ENCODE measurements at regions not wholly inside any gene's neighbourhood (a gene's known extent, or its start where the extent isn't known, plus 50 kb on each side); places are given as distances from the start of the nearest gene placed in this dataset.

GRCh38 chr11:15621565-15621964 is 506.8 kb downstream of the INSC start:
- no peak for DNase-seq (ENCODE audit: low read depth)

GRCh38 chr11:15622231-15622890 is 507.6 kb downstream of the INSC start:
- DNase-seq (ENCODE audit: low read depth) = no peak

GRCh38 chr11:15624701-15625100 is 510.0 kb downstream of the INSC start:
- no peak for DNase-seq (ENCODE audit: low read depth)

DNA sequence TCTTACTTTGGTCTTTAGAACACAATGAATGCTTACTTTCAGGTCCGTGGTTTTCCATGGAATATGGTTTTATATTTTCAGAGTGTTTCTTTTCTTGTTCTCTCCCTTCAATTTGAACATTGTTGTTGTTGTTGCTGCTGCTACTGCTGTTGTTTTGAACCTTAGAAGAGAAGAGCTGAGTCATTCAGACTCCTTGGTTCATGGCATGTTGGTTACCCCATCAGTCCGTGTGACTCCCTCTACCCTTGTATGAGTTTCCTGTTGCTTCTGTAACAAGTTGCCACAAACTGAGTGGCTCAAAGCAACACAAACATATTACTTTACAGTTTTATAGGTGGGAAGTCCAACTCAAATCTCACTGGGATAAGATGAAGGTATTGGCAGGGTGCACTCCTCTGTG is 511.0 kb downstream of the INSC start:
- peak; percentile 68 for DNase-seq (ENCODE audit: low read depth)

DNA sequence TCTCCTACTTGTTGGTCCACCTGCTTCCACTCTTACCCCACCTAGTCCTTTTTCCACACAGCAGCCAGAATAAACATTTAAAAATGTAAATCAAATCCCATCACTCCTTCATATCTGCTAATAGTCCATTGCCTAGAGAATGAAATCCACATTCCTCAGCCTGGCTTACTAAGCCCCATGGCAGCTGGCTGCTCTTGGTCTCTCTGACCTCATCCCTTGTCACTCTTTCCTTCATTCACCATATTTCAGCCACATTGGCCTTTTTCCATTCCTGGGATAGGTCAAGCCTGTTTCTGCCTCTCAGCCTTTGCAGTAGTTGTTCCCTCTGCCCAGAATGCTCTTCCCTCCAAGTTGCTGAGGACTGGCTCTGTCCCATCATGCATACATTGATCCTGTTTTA is 512.8 kb downstream of the INSC start:
- DNase-seq (ENCODE audit: low read depth) = peak; percentile 68

- no peak for DNase-seq (ENCODE audit: low read depth)
Measured at GRCh38 chr11:15629690-15630321, 515.1 kb downstream of the INSC start.

DNA sequence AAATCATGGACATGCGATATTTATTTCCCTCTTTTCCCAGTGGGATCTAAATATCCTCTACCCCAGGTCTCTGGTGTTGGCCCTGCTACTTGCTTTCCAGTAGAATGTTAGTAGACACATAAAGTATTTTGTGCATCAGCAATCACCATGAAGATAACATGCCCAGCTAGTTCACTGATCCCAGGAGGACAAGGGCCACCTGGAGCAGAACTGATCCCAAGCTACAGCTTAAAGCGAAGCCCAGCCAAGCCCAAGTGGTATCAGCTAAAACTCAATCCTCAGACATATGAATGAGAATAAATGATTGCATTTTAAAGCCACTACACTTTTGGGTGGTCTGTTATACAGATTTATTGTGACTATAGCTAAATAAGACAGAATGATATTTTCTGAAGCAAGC is 516.2 kb downstream of the INSC start:
- no peak for DNase-seq (ENCODE audit: low read depth)

- DNase-seq (ENCODE audit: low read depth) = peak; percentile 77
Measured at GRCh38 chr11:15635521-15635920, 520.8 kb downstream of the INSC start.

- peak; percentile 29 for DNase-seq (ENCODE audit: low read depth)
Measured at GRCh38 chr11:15636521-15637089, 521.9 kb downstream of the INSC start.

- no peak for DNase-seq (ENCODE audit: low read depth)
Measured at GRCh38 chr11:15638386-15638787, 523.7 kb downstream of the INSC start.

GRCh38 chr11:15640318-15640717 is 525.6 kb downstream of the INSC start:
- DNase-seq (ENCODE audit: low read depth) = no peak

GRCh38 chr11:15641271-15642045 is 526.7 kb downstream of the INSC start:
- peak; percentile 79 for DNase-seq (ENCODE audit: low read depth)

- no peak for DNase-seq (ENCODE audit: low read depth)
Measured at GRCh38 chr11:15645201-15645600, 530.5 kb downstream of the INSC start.

DNA sequence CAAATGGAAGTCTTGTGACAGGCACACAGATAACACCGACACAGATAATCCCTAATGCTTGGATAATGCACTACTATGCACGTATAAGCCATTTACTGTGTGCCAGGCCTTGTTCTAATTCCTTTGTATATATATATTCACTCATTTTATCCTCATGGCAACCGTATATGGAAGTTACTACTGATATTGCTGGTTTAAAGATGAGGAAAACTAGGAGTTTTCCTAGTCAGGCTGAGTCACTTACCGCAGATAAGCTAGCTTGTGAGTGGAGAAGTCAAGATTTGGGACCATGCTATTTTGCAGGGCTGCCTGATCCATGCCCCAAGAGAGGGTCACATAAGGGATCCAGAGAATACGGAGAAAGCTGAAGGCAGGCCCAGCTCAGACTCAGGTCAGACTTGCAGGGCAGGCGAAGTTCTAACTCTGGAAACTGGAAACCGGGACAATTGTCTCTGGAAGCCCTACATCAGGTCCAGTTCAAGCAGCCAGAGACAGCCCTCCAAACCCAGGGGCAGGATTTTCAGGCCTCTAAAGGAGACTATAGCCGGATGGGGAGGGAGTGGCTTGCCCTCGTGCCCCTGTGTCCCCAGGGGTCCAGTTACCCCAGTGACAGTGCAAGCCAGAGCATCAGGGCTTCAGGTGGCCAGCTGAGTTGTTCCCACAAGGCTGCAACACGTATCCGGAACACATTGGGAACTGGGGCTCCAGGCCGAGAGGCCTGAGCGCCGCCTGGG is 534.8 kb downstream of the INSC start:
- no peak for DNase-seq (ENCODE audit: low read depth)

GRCh38 chr11:15650105-15650938 is 535.6 kb downstream of the INSC start:
- peak; percentile 66 for DNase-seq (ENCODE audit: low read depth)

- DNase-seq (ENCODE audit: low read depth) = no peak
Measured at GRCh38 chr11:15651033-15651432, 536.3 kb downstream of the INSC start.

- DNase-seq (ENCODE audit: low read depth) = no peak
Measured at GRCh38 chr11:15651816-15652215, 537.1 kb downstream of the INSC start.

DNA sequence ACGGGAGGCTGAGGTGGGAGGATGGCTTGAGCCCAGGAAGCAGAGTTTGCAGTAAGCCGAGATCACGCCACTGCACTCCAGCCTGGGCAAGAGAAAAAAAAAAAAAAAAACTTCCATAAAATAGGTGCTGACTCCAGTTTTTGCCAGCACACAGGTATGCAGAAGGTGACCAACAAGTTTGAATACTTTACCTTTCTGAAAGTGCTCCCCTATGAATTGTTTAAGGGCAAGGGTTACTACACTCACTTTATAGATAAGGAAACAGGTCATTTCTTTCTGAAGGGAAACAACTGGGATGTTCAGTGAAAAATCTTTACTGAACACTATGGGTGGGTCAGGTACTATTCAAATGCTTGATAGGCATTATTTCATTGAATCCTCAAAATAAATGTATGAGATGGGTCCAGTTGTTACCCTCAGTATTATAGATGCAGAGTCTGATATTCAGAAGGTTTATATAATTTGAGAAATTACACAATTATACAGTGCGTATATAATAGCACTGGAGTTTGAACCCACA is 538.5 kb downstream of the INSC start:
- DNase-seq (ENCODE audit: low read depth) = no peak

- no peak for DNase-seq (ENCODE audit: low read depth)
Measured at GRCh38 chr11:15654451-15654850, 539.7 kb downstream of the INSC start.

DNA sequence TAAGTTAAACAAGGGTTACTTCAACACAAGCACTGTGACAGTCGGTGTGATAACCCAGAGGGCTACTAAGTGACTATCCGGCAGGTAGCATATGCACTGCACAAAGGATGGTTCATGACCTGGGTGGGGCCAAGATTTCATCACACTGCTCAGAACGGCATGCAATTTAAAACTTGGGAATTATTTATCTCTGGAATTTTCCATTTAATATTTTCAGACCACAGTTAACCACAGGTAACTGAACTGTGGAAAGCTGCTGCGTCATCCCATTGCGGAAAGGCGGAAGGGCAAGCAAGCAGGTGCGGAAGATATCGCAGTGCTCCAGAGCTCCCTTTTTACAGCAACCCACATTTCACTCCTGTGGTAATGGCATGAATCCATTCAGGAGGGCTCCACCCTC is 540.8 kb downstream of the INSC start:
- DNase-seq (ENCODE audit: low read depth) = no peak

DNA sequence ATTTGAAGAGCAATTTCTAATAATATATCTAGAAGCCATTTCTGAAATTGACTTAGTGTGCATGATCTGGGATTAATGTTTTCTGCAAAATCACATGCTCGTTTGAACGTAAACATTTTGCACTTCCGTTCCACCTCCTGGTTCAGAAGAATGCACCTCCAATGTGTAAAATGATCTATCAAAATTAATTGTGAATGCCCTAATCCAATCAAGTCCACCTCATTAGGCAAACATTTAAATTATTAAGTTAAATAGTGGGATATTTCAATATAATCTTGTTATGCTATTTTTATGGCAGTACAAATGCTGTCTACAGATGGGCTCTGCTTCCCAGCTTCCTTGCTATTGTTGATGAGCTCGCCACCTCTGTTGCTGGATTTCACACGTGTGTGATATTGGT is 542.5 kb downstream of the INSC start:
- DNase-seq (ENCODE audit: low read depth) = no peak
